ENCODE measurements at regions not wholly inside any gene's neighbourhood (a gene's known extent, or its start where the extent isn't known, plus 50 kb on each side); places are given as distances from the start of the nearest gene placed in this dataset.

- TF ChIP-seq, protein P1, sequence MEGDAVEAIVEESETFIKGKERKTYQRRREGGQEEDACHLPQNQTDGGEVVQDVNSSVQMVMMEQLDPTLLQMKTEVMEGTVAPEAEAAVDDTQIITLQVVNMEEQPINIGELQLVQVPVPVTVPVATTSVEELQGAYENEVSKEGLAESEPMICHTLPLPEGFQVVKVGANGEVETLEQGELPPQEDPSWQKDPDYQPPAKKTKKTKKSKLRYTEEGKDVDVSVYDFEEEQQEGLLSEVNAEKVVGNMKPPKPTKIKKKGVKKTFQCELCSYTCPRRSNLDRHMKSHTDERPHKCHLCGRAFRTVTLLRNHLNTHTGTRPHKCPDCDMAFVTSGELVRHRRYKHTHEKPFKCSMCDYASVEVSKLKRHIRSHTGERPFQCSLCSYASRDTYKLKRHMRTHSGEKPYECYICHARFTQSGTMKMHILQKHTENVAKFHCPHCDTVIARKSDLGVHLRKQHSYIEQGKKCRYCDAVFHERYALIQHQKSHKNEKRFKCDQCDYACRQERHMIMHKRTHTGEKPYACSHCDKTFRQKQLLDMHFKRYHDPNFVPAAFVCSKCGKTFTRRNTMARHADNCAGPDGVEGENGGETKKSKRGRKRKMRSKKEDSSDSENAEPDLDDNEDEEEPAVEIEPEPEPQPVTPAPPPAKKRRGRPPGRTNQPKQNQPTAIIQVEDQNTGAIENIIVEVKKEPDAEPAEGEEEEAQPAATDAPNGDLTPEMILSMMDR (IDR thresholded peaks at IDR 0.05; ENCODE audit: extremely low read depth in 1 of 2, insufficient read depth in 1 of 2, low read depth in 1 of 2, low read length in 2 of 2), result no peak
- TF ChIP-seq EZH2 (IDR thresholded peaks at IDR 0.05; ENCODE audit: borderline replicate concordance, low read depth, low read length, severe bottlenecking) (no peak), POLR2A (IDR thresholded peaks at IDR 0.05; ENCODE audit: low read depth, low read length) (no peak), POLR2AphosphoS5 (IDR thresholded peaks at IDR 0.05; ENCODE audit: insufficient read depth, low read depth, low read length) (no peak), FOS (IDR thresholded peaks at IDR 0.05; ENCODE audit: borderline replicate concordance, insufficient read depth, low read length) (no peak), JUN (IDR thresholded peaks at IDR 0.05; ENCODE audit: borderline replicate concordance, insufficient read depth, insufficient read length, low read depth) (no peak)
- TF ChIP-seq, protein P2, sequence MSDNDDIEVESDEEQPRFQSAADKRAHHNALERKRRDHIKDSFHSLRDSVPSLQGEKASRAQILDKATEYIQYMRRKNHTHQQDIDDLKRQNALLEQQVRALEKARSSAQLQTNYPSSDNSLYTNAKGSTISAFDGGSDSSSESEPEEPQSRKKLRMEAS (IDR thresholded peaks at IDR 0.05; ENCODE audit: insufficient read depth, insufficient read length), result no peak
These were observed 107.2 kb upstream of the HTR2A start for GRCh38 chr13:47004027-47004426.
